NB4 (cell line): ENCODE measurements at regions not wholly inside any gene's neighbourhood (a gene's known extent, or its start where the extent isn't known, plus 50 kb on each side); places are given as distances from the start of the nearest gene placed in this dataset.

Experiments
- DNase-seq: peaks from one replicate; pipeline ENCODE4 v3.0.0; 2010; ENCODE audit warnings: low read depth
- H3K4me3 ChIP-seq: one replicate; pipeline ENCODE4 v1.5.1; 2011; ENCODE audit warnings: mild to moderate bottlenecking, low read depth, low read length, moderate library complexity
- MYC ChIP-seq: IDR thresholded peaks from 2 replicates; pipeline ENCODE4 v1.6.1; 2011; ENCODE audit warnings: low read depth, low read length
- POLR2A ChIP-seq: IDR thresholded peaks from 2 replicates; pipeline ENCODE4 v1.6.1; 2011; ENCODE audit warnings: mild to moderate bottlenecking; ENCODE audit not compliant: insufficient read length; ENCODE audit errors: extremely low read depth
- TF ChIP-seq, protein P1 (sequence below): IDR thresholded peaks from one replicate; pipeline ENCODE4 v1.5.1; 2012; ENCODE audit warnings: low read depth, low read length
- TF ChIP-seq, protein P2 (sequence below): IDR thresholded peaks from 2 replicates; pipeline ENCODE4 v1.6.1; 2011; ENCODE audit warnings: low read depth, low read length

DNA sequence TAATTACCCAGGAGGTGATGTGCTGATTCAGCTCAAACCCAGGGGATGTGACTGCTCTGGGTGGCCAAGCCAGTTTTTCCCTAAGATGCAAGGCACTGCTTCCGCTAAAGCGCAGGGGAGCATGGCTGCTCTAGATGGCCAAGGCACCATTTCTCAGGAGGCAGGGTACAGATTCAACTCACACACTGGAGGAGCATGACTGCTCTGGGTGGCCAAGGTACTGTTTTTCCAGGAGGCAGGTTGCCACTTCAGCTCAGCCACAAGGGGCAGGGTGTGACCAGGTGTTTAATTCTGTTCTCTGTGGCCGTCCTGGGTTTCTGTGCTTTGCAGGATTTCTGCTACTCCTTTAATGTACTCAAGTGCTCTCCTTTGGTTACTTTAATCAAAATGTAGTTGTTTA, 659.3 kb upstream of the ARRDC4 start:
- TF ChIP-seq POLR2A = no peak
- TF ChIP-seq, protein P1, sequence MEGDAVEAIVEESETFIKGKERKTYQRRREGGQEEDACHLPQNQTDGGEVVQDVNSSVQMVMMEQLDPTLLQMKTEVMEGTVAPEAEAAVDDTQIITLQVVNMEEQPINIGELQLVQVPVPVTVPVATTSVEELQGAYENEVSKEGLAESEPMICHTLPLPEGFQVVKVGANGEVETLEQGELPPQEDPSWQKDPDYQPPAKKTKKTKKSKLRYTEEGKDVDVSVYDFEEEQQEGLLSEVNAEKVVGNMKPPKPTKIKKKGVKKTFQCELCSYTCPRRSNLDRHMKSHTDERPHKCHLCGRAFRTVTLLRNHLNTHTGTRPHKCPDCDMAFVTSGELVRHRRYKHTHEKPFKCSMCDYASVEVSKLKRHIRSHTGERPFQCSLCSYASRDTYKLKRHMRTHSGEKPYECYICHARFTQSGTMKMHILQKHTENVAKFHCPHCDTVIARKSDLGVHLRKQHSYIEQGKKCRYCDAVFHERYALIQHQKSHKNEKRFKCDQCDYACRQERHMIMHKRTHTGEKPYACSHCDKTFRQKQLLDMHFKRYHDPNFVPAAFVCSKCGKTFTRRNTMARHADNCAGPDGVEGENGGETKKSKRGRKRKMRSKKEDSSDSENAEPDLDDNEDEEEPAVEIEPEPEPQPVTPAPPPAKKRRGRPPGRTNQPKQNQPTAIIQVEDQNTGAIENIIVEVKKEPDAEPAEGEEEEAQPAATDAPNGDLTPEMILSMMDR = no peak
- no peak for TF ChIP-seq MYC
- TF ChIP-seq, protein P2, sequence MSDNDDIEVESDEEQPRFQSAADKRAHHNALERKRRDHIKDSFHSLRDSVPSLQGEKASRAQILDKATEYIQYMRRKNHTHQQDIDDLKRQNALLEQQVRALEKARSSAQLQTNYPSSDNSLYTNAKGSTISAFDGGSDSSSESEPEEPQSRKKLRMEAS = no peak
- H3K4me3 ChIP-seq = no peak overlapping the region
- DNase-seq = no peak

DNA sequence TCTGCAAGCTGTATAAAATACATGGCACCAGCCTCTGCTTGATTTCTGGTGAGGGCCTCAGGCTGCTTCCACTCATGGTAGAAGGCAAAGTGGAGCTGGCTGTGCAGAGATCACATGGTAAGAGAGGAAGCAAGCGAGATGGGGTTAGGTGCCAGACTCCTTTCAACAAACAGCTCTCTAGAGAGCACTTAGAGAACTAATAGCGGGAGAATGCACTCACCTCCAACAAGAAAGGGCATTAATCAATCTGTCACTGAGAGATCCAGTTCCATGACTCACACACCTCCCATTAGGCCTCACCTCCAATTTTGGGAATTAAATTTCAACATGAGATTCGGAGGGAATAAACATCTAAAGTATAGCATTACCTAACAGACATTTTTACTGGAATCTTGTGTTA, 644.1 kb upstream of the ARRDC4 start:
- TF ChIP-seq, protein P2 = no peak
- no peak for TF ChIP-seq POLR2A
- no peak for TF ChIP-seq MYC
- TF ChIP-seq, protein P1 = no peak
- no peak for DNase-seq
- H3K4me3 ChIP-seq = no peak overlapping the region

DNA sequence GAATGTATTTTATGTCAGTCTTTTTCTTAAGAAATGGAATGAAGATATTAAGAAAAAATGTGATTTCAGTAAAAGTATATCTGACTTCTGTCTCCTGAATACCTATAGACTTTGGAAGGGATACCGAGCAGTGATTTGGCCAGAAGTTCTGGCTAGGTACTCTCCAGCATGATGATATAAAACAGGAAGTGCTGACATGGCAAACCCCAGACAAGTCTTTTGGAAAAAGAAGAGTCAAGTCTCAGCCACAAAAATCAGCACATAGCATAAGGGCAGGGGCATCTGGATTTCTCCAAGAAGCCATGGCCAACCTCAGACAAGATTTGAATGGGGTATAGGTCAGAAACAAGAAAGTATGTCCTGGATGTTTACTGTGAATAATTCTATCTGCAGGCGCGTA, 643.3 kb upstream of the ARRDC4 start:
- H3K4me3 ChIP-seq = no peak overlapping the region
- TF ChIP-seq MYC (no peak), POLR2A (no peak)
- TF ChIP-seq, protein P2 = no peak
- TF ChIP-seq, protein P1 = no peak
- DNase-seq = no peak

DNA sequence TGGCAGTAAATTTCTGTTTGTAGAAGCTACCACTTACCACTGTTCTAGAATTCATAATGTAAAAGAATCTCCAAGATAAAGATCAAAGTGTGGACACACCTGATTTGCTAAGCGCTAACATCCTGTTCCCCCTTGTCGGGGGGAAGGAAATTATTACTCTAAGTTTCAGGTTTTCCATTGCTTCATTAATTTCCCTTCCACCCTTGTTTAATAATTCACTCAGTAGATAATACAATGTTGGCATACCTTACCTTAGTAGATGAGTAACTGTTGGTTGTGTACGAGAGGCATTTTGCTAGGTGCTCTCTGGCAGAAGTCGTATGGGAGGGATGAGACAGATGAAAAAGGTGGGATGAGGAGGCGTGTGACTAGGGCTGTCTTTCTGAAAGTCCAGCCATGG, 641.2 kb upstream of the ARRDC4 start:
- TF ChIP-seq, protein P2 = no peak
- TF ChIP-seq, protein P1 = no peak
- no peak for TF ChIP-seq MYC
- no peak for TF ChIP-seq POLR2A
- no peak overlapping the region for H3K4me3 ChIP-seq
- no peak for DNase-seq

DNA sequence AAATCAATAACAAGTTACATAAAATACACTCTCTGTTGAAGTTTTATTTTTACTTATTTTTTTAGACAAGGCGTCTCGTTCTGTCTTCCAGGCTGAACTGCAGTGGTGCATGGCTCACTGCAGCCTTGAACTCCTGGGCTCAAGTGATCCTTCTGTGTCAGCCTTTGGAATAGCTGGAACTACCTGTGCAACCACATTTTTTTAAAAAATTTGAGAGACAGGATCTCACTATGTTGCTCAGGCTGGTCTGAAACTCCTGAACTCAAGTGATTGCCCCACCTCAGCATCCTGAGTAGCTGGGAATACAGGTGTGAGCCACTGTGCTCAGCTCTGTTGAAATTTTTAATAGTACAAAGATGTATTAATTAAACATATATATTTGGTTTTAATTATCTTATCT, 614.3 kb upstream of the ARRDC4 start:
- no peak for DNase-seq
- no peak overlapping the region for H3K4me3 ChIP-seq
- TF ChIP-seq POLR2A (no peak), MYC (no peak)
- TF ChIP-seq, protein P2 = no peak
- TF ChIP-seq, protein P1 = no peak

DNA sequence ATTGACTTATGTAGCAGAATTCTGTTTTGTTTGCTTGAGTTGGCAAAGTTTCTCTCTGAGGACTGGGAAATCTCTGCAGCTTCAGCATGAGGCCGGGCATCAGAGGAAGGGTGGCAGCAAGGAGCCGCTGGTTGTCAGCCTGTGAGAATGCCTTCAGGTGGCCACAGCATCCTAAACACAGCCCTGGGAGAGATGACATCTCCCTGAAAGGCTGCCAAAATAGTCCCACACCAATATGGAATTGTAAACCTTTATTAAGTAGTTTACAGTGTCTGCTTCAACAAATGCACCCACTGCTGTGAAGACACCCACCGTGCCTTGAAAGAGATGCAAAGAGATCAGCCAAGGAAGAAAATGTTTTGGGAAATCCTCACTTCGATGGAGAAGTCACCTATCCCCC, 609.7 kb upstream of the ARRDC4 start:
- TF ChIP-seq MYC = no peak
- TF ChIP-seq, protein P1 = no peak
- TF ChIP-seq, protein P2 = no peak
- H3K4me3 ChIP-seq = no peak overlapping the region
- DNase-seq = no peak
